Gastroesophageal sphincter (tissue), 4 donors: ENCODE measurements at regions not wholly inside any gene's neighbourhood (a gene's known extent, or its start where the extent isn't known, plus 50 kb on each side); places are given as distances from the start of the nearest gene placed in this dataset.

Experiments
- ATAC-seq: fragments of 150-250 bp; one replicate; pipeline ENCODE4 v1.9.1; 2016; ENCODE audit warnings: mild to moderate bottlenecking, moderate library complexity
- H3K27ac ChIP-seq, 4 donors: fragments of 200-600 bp; sonication (generic) in 3 of 4; 1 replicate in 3 of 4; 2 replicates in 1 of 4; pipeline ENCODE4 v1.5.1; 2016 to 2019
- H3K27me3 ChIP-seq: fragments of 200-600 bp; sonication (generic); one replicate; pipeline ENCODE4 v1.5.1; 2019
- H3K36me3 ChIP-seq, 2 donors: fragments of 200-600 bp; sonication (generic); one replicate each; pipeline ENCODE4 v1.5.1; 2019; ENCODE audit warnings: control low read depth in 1 of 2
- H3K4me1 ChIP-seq, 3 donors: fragments of 200-600 bp; sonication (generic); 1 replicate in 2 of 3; 2 replicates in 1 of 3; pipeline ENCODE4 v1.5.1; 2016 to 2019; ENCODE audit warnings: control low read depth in 2 of 3
- H3K4me3 ChIP-seq, 2 donors: fragments of 200-600 bp; sonication (generic); one replicate each; pipeline ENCODE4 v1.5.1; 2019; ENCODE audit warnings: mild to moderate bottlenecking in 1 of 2, moderate library complexity in 1 of 2
- H3K9me3 ChIP-seq, 3 donors: fragments of 200-600 bp; sonication (generic); one replicate each; pipeline ENCODE4 v1.5.1; 2017 to 2019; ENCODE audit warnings: control low read depth in 2 of 3
- EP300 ChIP-seq: sonication (generic); formaldehyde crosslinking; IDR thresholded peaks from one replicate; pipeline ENCODE4 v1.6.1; 2017; ENCODE audit warnings: antibody characterized with exemption, mild to moderate bottlenecking
- POLR2A ChIP-seq, 2 donors: fragments of 450-650 bp; IDR thresholded peaks; one replicate each; pipeline ENCODE4 v1.6.1; 2017; ENCODE audit warnings: antibody characterized with exemption in 2 of 2, mild to moderate bottlenecking in 2 of 2, moderate library complexity in 1 of 2
- POLR2AphosphoS5 ChIP-seq: sonication (generic); formaldehyde crosslinking; IDR thresholded peaks from one replicate; pipeline ENCODE4 v1.6.1; 2017; ENCODE audit warnings: antibody characterized with exemption
- WGBS, 2 donors: methylation state at CpG; one replicate each; pipeline ENCODE4 v1.1.5; 2018; ENCODE audit warnings: low coverage in 1 of 2; 5-methylcytosine and 5-hydroxymethylcytosine counted together
- TF ChIP-seq, protein P1 (sequence below), 4 experiments: fragments of 200-600 bp in 2 of 4; fragments of 450-650 bp in 2 of 4; sonication (generic) in 1 of 4; IDR thresholded peaks; one replicate each; pipeline ENCODE4 v1.5.1; 2017 to 2019; ENCODE audit warnings: antibody characterized with exemption in 4 of 4, mild to moderate bottlenecking in 2 of 4, moderate library complexity in 2 of 4

DNA sequence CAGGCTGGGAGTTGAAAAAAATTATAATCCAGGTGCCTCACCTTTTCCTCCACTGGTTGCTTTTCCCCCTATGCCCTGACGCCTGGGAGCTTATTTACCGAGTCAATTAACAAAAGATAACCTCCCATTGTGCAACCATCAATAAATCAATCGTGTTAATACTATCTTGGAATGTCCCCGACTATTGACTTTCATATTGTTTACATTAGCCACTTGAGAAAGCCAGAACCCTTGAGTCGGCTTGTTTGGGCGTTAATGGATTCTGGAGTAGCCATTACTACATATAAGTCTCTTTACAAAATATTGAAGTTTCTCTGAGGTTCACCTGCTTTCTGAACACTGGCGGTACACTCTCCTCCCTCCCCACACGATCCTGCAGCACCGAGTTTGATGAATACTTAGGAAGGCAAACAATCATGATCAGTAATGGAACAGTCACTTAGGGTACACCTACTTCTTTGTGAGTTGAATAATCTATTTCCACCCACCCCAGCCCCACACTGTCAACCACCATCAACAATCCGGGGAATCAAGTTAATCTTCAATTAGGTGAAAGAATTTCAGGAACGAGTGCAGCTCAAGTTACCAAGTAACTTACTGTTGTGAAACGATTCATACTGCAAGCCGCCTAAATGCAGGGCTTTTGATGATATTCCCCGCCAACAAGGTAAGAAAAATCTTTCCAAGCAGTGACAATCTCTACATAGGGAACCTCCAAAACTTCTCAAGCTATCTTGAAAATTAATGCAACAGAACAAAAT, 159.3 kb upstream of the NR2F2 start:
- H3K4me1 ChIP-seq, result peaks cover 12 to 49% (median 16%) of the 10 kb centered on the region in 3 donors
- peak overlapping the region in 2 of 4 donors; percentile 46 to 56 for H3K27ac ChIP-seq
- 55 to 78% methylated on average over 14 of the region's 14 CpGs for WGBS, 2 donors
- TF ChIP-seq EP300 (no peak), POLR2AphosphoS5 (no peak), POLR2A (IDR thresholded peaks at IDR 0.05) (no peak)
- TF ChIP-seq, protein P1, sequence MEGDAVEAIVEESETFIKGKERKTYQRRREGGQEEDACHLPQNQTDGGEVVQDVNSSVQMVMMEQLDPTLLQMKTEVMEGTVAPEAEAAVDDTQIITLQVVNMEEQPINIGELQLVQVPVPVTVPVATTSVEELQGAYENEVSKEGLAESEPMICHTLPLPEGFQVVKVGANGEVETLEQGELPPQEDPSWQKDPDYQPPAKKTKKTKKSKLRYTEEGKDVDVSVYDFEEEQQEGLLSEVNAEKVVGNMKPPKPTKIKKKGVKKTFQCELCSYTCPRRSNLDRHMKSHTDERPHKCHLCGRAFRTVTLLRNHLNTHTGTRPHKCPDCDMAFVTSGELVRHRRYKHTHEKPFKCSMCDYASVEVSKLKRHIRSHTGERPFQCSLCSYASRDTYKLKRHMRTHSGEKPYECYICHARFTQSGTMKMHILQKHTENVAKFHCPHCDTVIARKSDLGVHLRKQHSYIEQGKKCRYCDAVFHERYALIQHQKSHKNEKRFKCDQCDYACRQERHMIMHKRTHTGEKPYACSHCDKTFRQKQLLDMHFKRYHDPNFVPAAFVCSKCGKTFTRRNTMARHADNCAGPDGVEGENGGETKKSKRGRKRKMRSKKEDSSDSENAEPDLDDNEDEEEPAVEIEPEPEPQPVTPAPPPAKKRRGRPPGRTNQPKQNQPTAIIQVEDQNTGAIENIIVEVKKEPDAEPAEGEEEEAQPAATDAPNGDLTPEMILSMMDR (IDR thresholded peaks at IDR 0.05), result no peak
- H3K9me3 ChIP-seq, result no peaks in the 10 kb centered on the region
- no peaks in the 10 kb centered on the region for H3K36me3 ChIP-seq
- H3K4me3 ChIP-seq, result no peak overlapping the region
- ATAC-seq, result no peak
- H3K27me3 ChIP-seq, result no peaks in the 10 kb centered on the region

GRCh38 chr15:96171853-96172296, 158.6 kb upstream of the NR2F2 start:
- TF ChIP-seq POLR2AphosphoS5 (no peak), POLR2A (IDR thresholded peaks at IDR 0.05) (no peak), EP300 (no peak)
- TF ChIP-seq, protein P1 (IDR thresholded peaks at IDR 0.05), result no peak
- H3K4me1 ChIP-seq, result peaks cover 11 to 42% (median 12%) of the 10 kb centered on the region in 3 donors
- WGBS, 2 donors, result 48 to 50% methylated on average over 5 of the region's 5 CpGs

GRCh38 chr15:96172417-96172816, 158.1 kb upstream of the NR2F2 start:
- TF ChIP-seq, protein P1 (IDR thresholded peaks at IDR 0.05), result no peak
- TF ChIP-seq POLR2AphosphoS5 (no peak), EP300 (no peak), POLR2A (IDR thresholded peaks at IDR 0.05) (no peak)
- H3K9me3 ChIP-seq, result no peaks in the 10 kb centered on the region
- WGBS, 2 donors, result 50 to 64% methylated on average over 5 to 6 of the region's 6 CpGs
- H3K27me3 ChIP-seq, result no peaks in the 10 kb centered on the region
- H3K27ac ChIP-seq, result peak overlapping the region in 2 of 4 donors; percentile 53 to 56
- no peak for ATAC-seq
- no peak overlapping the region for H3K4me3 ChIP-seq
- H3K4me1 ChIP-seq, result peaks cover 6 to 37% (median 12%) of the 10 kb centered on the region in 3 donors
- no peaks in the 10 kb centered on the region for H3K36me3 ChIP-seq

More at GRCh38 chr15:96171853-96172296, 158.6 kb upstream of the NR2F2 start:
- Histone ChIP-seq H3K36me3 (no peaks in the 10 kb centered on the region), H3K9me3 (no peaks in the 10 kb centered on the region), H3K27ac (peak overlapping the region in 2 of 4 donors; percentile 33 to 56), H3K4me3 (no peak overlapping the region), H3K27me3 (no peaks in the 10 kb centered on the region)
- ATAC-seq, result no peak

- TF ChIP-seq EP300 (no peak), POLR2A (IDR thresholded peaks at IDR 0.05) (no peak), POLR2AphosphoS5 (no peak)
- TF ChIP-seq, protein P1 (IDR thresholded peaks at IDR 0.05), result no peak
- no peak overlapping the region for H3K4me3 ChIP-seq
- no peak overlapping the region for H3K27ac ChIP-seq
- no peak for ATAC-seq
- 95 to 98% methylated on average over 4 of the region's 4 CpGs for WGBS, 2 donors
- H3K4me1 ChIP-seq, result peaks cover 11 to 41% (median 12%) of the 10 kb centered on the region in 3 donors
- H3K36me3 ChIP-seq, result no peaks in the 10 kb centered on the region
- no peaks in the 10 kb centered on the region for H3K27me3 ChIP-seq
- no peaks in the 10 kb centered on the region for H3K9me3 ChIP-seq
Observed at GRCh38 chr15:96176831-96177230, 153.7 kb upstream of the NR2F2 start.

GRCh38 chr15:96177279-96177678, 153.2 kb upstream of the NR2F2 start:
- Histone ChIP-seq H3K36me3 (no peaks in the 10 kb centered on the region), H3K4me1 (peaks cover 7 to 41% (median 8%) of the 10 kb centered on the region in 3 donors), H3K27ac (no peak overlapping the region), H3K9me3 (no peaks in the 10 kb centered on the region), H3K4me3 (no peak overlapping the region), H3K27me3 (no peaks in the 10 kb centered on the region)
- 63 to 100% methylated on average over 1 of the region's 1 CpG for WGBS, 2 donors
- TF ChIP-seq, protein P1 (IDR thresholded peaks at IDR 0.05), result no peak
- TF ChIP-seq EP300 (no peak), POLR2A (IDR thresholded peaks at IDR 0.05) (no peak)
- no peak for ATAC-seq
